GM13977 (cell line): ENCODE measurements at regions not wholly inside any gene's neighbourhood (a gene's known extent, or its start where the extent isn't known, plus 50 kb on each side); places are given as distances from the start of the nearest gene placed in this dataset.

Source experiments
- DNase-seq: peaks from one replicate; pipeline ENCODE4 v3.0.0; 2012; ENCODE audit warnings: low spot score
- in situ Hi-C: fragments of 300-500 bp; cut with MboI; formaldehyde crosslinking; loops from one replicate; pipeline ENCODE4 v1.12.0; 2022; ENCODE audit warnings: low sequenced_read_pairs, low pct_unique_long_range_greater_than_20kb, mixed read lengths, inconsistent platforms; ENCODE audit not compliant: unreplicated experiment
- TF ChIP-seq, protein P1 (sequence below): IDR thresholded peaks from 2 replicates; pipeline ENCODE4 v1.5.1; 2012; ENCODE audit warnings: mild to moderate bottlenecking, control low read depth; ENCODE audit not compliant: insufficient read depth; ENCODE audit errors: extremely low read depth, missing control alignments

GRCh38 chr17:53319947-53320346, 502.8 kb upstream of the KIF2B start:
- in situ Hi-C loops = no loop called here
- no peak for DNase-seq
- TF ChIP-seq, protein P1, sequence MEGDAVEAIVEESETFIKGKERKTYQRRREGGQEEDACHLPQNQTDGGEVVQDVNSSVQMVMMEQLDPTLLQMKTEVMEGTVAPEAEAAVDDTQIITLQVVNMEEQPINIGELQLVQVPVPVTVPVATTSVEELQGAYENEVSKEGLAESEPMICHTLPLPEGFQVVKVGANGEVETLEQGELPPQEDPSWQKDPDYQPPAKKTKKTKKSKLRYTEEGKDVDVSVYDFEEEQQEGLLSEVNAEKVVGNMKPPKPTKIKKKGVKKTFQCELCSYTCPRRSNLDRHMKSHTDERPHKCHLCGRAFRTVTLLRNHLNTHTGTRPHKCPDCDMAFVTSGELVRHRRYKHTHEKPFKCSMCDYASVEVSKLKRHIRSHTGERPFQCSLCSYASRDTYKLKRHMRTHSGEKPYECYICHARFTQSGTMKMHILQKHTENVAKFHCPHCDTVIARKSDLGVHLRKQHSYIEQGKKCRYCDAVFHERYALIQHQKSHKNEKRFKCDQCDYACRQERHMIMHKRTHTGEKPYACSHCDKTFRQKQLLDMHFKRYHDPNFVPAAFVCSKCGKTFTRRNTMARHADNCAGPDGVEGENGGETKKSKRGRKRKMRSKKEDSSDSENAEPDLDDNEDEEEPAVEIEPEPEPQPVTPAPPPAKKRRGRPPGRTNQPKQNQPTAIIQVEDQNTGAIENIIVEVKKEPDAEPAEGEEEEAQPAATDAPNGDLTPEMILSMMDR = no peak

GRCh38 chr17:53316988-53317387, 505.7 kb upstream of the KIF2B start:
- DNase-seq = no peak
- in situ Hi-C loops = no loop called here
- TF ChIP-seq, protein P1 = no peak

- TF ChIP-seq, protein P1 = no peak
- DNase-seq = no peak
- in situ Hi-C loops = no loop called here
Observed at GRCh38 chr17:53316073-53316472, 506.7 kb upstream of the KIF2B start.

GRCh38 chr17:53314521-53314920, 508.2 kb upstream of the KIF2B start:
- TF ChIP-seq, protein P1 = no peak
- in situ Hi-C loops = no loop called here
- DNase-seq = no peak

- in situ Hi-C loops = no loop called here
- no peak for DNase-seq
- TF ChIP-seq, protein P1 = no peak
Observed at GRCh38 chr17:53313746-53314145, 509.0 kb upstream of the KIF2B start.

GRCh38 chr17:53278466-53278865, 544.3 kb upstream of the KIF2B start:
- TF ChIP-seq, protein P1 = no peak
- DNase-seq = no peak
- in situ Hi-C loops = no loop called here

DNA sequence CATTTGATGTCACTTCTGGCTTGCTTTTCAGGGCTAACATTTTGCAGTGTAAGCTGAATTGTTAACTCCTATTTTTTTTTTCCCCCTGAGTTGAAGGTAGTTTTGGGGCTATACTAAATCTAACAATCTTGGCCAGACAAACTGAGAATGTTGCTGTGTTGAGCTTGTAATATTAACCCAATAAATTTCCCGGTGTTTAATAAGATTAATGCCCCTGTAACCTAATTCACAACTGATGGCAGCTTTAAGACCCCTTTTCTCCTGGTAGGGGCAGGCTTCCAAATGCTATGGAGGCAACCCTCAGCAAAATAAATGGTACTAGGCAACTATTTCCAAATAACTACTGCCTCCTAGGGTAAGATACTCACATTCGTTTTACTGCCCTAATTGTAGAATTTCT, 549.6 kb upstream of the KIF2B start:
- in situ Hi-C loops = no loop called here
- no peak for DNase-seq
- TF ChIP-seq, protein P1 = no peak
